Endothelial cell of umbilical vein (primary cell): ENCODE measurements at regions not wholly inside any gene's neighbourhood (a gene's known extent, or its start where the extent isn't known, plus 50 kb on each side); places are given as distances from the start of the nearest gene placed in this dataset.

Source experiments
- FOS ChIP-seq: IDR thresholded peaks from 2 replicates; pipeline ENCODE4 v1.6.1; 2011; ENCODE audit warnings: mild to moderate bottlenecking, low read length, moderate library complexity, borderline replicate concordance; ENCODE audit not compliant: insufficient read depth
- POLR2A ChIP-seq: IDR thresholded peaks from 2 replicates; pipeline ENCODE4 v1.6.1; 2012; ENCODE audit warnings: low read depth, mild to moderate bottlenecking, control low read depth, low read length
- POLR2AphosphoS5 ChIP-seq: IDR thresholded peaks from 2 replicates; pipeline ENCODE4 v1.6.1; 2012; ENCODE audit warnings: low read depth, mild to moderate bottlenecking, control low read depth, low read length, moderate library complexity; ENCODE audit not compliant: insufficient read depth
- TF ChIP-seq, protein P1 (sequence below), 2 donors: IDR thresholded peaks; 1 replicate in 1 of 2; 2 replicates in 1 of 2; pipeline ENCODE4 v1.5.1; 2011; ENCODE audit warnings: low read length in 2 of 2, mild to moderate bottlenecking in 2 of 2, moderate library complexity in 2 of 2, control low read depth in 1 of 2, inconsistent platforms in 1 of 2, low read depth in 1 of 2; ENCODE audit not compliant: insufficient read depth in 1 of 2; ENCODE audit errors: extremely low read depth in 1 of 2

DNA sequence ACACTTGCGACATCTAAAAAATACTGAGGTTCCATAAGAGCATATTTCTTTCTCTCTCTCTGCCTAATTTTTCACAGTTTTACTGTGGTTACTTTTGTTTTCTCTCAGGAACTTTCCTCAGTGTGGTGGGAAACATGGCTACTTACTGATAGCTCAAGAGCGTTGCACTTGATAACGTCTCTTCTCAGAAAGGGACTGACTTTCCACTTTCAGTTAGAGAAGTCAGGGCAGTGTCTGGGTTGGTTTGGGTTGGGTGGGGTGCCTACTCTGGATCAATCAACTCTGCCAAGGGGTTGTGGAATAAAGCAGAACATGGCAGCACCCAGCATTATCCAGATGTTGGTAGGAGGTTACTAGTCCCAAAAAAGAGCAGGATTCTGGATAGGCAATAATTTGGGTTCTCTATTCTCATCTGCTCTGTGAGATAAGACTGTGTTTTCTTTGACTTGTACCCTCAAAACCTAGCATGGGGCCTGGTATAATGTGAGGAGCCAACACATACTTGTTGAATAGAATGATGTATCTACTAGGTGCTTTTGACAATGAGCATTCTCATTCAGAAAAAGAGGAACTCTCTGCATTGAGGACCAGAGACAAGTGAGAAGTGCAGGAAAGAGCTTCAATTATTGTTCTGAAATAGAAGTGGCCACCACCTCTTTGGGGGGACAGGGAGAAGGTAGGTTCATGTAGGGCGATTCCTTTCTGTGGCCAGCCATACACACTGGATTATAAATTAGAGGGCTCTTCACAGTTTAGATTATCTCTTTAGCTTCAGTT, 315.7 kb downstream of the REEP3 start:
- TF ChIP-seq, protein P1, sequence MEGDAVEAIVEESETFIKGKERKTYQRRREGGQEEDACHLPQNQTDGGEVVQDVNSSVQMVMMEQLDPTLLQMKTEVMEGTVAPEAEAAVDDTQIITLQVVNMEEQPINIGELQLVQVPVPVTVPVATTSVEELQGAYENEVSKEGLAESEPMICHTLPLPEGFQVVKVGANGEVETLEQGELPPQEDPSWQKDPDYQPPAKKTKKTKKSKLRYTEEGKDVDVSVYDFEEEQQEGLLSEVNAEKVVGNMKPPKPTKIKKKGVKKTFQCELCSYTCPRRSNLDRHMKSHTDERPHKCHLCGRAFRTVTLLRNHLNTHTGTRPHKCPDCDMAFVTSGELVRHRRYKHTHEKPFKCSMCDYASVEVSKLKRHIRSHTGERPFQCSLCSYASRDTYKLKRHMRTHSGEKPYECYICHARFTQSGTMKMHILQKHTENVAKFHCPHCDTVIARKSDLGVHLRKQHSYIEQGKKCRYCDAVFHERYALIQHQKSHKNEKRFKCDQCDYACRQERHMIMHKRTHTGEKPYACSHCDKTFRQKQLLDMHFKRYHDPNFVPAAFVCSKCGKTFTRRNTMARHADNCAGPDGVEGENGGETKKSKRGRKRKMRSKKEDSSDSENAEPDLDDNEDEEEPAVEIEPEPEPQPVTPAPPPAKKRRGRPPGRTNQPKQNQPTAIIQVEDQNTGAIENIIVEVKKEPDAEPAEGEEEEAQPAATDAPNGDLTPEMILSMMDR (IDR thresholded peaks at IDR 0.05; ENCODE audit: extremely low read depth in 1 of 2, insufficient read depth in 1 of 2, low read depth in 1 of 2, low read length in 2 of 2) = no peak
- TF ChIP-seq POLR2A (no peak), FOS (no peak), POLR2AphosphoS5 (no peak)
